Ectodermal cell (in vitro differentiated cells): ENCODE measurements at regions not wholly inside any gene's neighbourhood (a gene's known extent, or its start where the extent isn't known, plus 50 kb on each side); places are given as distances from the start of the nearest gene placed in this dataset.

ENCODE experiments used
- H3K27ac ChIP-seq: 2 replicates; pipeline ENCODE4 v1.7.0; 2013; ENCODE audit warnings: mild to moderate bottlenecking, low read depth, low read length; ENCODE audit not compliant: insufficient read depth, poor library complexity, severe bottlenecking
- H3K27me3 ChIP-seq: 2 replicates; pipeline ENCODE4 v1.7.0; 2013; ENCODE audit warnings: mild to moderate bottlenecking, low read length; ENCODE audit not compliant: insufficient read depth, control insufficient read depth, poor library complexity, severe bottlenecking
- H3K36me3 ChIP-seq: one replicate; pipeline ENCODE4 v1.7.0; 2013; ENCODE audit warnings: low read length; ENCODE audit not compliant: control insufficient read depth, insufficient read depth
- H3K4me1 ChIP-seq: one replicate; pipeline ENCODE4 v1.7.0; 2013; ENCODE audit warnings: low read length; ENCODE audit not compliant: control insufficient read depth, insufficient read depth
- H3K4me3 ChIP-seq: 2 replicates; pipeline ENCODE4 v1.7.0; 2013; ENCODE audit warnings: low read depth, low read length, control low read depth; ENCODE audit not compliant: insufficient read depth
- H3K9me3 ChIP-seq: 2 replicates; pipeline ENCODE4 v1.7.0; 2013; ENCODE audit warnings: mild to moderate bottlenecking, low read length, moderate library complexity; ENCODE audit not compliant: control insufficient read depth
- WGBS, 2 experiments: methylation state at CpG; one replicate each; pipeline ENCODE4 v1.1.7; 2013; ENCODE audit warnings: missing lambda C conversion rate in 2 of 2; 5-methylcytosine and 5-hydroxymethylcytosine counted together

DNA sequence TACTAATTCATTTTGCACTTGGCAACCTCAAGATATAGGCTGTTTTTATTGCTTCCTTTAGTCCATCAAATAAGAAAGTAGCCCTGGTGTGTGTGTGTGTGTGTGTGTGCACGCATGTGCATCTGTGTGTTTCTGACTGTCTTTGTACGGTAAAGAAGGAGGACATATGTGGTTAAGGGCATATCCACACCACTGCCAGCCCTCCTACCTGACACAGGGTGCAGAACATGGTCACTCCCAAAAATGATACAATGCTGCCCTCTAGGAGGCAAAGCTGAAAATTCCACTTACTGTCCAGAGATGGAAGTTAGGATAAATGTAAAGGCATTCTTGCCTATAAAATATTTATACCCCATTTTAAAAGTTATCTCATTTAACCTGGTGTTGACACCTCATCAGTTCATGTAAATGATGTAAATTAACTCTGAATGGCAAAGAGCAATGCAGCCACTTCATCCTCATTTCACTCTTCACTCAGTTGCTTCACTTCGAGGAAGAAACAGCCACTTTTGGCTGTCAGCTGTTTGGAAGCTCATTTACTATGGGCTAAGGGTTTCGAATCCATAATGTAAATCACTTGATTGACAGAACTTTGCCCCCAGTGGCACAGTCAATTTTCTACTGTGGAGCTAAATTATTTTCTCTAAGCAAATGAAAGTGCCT, 83.1 kb upstream of the MTNR1B start:
- Histone ChIP-seq H3K4me1 (no peaks in the 10 kb centered on the region), H3K9me3 (no peaks in the 10 kb centered on the region), H3K27ac (no peak overlapping the region), H3K4me3 (no peak overlapping the region), H3K27me3 (no peaks in the 10 kb centered on the region), H3K36me3 (no peaks in the 10 kb centered on the region)
- 36 to 46% methylated on average over 3 to 4 of the region's 4 CpGs for WGBS, 2 experiments

- Histone ChIP-seq H3K4me1 (no peaks in the 10 kb centered on the region), H3K4me3 (no peak overlapping the region), H3K9me3 (no peaks in the 10 kb centered on the region), H3K27me3 (no peaks in the 10 kb centered on the region), H3K27ac (no peak overlapping the region), H3K36me3 (no peaks in the 10 kb centered on the region)
- 79 to 88% methylated on average over 4 to 5 of the region's 5 CpGs for WGBS, 2 experiments
Observed at GRCh38 chr11:92888696-92889095, 80.8 kb upstream of the MTNR1B start.

GRCh38 chr11:92890846-92891245, 78.6 kb upstream of the MTNR1B start:
- H3K36me3 ChIP-seq = no peaks in the 10 kb centered on the region

GRCh38 chr11:92892802-92893684, 76.4 kb upstream of the MTNR1B start:
- Histone ChIP-seq H3K27me3 (no peaks in the 10 kb centered on the region), H3K9me3 (no peaks in the 10 kb centered on the region), H3K27ac (no peak overlapping the region), H3K4me1 (no peaks in the 10 kb centered on the region), H3K4me3 (no peak overlapping the region), H3K36me3 (no peaks in the 10 kb centered on the region)
- 89 to 95% methylated on average over 3 to 4 of the region's 4 CpGs for WGBS, 2 experiments

More at GRCh38 chr11:92890846-92891245, 78.6 kb upstream of the MTNR1B start:
- Histone ChIP-seq H3K9me3 (no peaks in the 10 kb centered on the region), H3K4me3 (no peak overlapping the region), H3K4me1 (no peaks in the 10 kb centered on the region), H3K27ac (no peak overlapping the region), H3K27me3 (no peaks in the 10 kb centered on the region)
- WGBS, 2 experiments = 95 to 98% methylated on average over 11 of the region's 11 CpGs

DNA sequence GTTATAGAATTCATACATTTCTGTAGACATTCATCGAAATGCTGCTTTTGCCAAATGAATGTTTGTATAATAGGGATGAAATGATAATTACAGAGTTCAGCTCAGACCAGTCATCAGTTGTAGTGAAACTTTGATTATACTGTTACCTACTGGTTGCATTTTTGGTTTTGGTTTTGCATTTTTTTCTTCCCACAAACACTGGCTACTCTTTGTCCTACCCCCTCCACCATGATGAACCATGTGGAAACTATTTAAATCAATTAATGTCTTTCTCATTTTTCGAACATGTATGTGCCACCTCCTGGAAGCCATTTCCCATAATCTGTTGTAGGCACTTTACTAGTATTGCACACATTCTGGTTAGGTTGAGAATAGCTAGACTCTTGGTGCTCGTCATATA, 75.3 kb upstream of the MTNR1B start:
- H3K27ac ChIP-seq = no peak overlapping the region
- H3K4me3 ChIP-seq = no peak overlapping the region
- H3K36me3 ChIP-seq = no peaks in the 10 kb centered on the region
- H3K9me3 ChIP-seq = no peaks in the 10 kb centered on the region
- no peaks in the 10 kb centered on the region for H3K4me1 ChIP-seq
- H3K27me3 ChIP-seq = no peaks in the 10 kb centered on the region
- WGBS, 2 experiments = 98 to 99% methylated on average over 3 of the region's 3 CpGs

DNA sequence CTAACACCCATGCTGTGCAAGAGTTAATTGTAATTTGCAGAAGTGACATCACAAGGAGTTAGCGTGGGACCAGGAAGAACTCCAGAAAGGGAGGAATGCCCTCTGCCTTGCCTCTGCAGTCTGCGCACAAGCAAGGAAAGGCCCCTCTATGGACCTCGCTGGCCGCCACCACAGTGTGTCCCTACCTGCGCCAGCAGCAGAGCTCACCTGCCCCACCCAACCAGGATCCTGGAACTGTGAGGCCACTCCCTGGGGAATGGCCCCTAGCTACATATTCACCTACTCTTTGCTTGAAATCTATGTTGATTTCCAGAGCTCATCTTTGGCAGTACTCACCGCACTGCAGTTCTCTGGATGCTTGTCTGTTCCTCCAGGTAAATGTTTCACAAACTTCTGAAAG, 72.0 kb upstream of the MTNR1B start:
- no peaks in the 10 kb centered on the region for H3K4me1 ChIP-seq
- no peaks in the 10 kb centered on the region for H3K36me3 ChIP-seq
- H3K9me3 ChIP-seq = no peaks in the 10 kb centered on the region
- H3K4me3 ChIP-seq = no peak overlapping the region
- no peak overlapping the region for H3K27ac ChIP-seq
- no peaks in the 10 kb centered on the region for H3K27me3 ChIP-seq
- WGBS, 2 experiments = 87 to 94% methylated on average over 6 of the region's 6 CpGs

DNA sequence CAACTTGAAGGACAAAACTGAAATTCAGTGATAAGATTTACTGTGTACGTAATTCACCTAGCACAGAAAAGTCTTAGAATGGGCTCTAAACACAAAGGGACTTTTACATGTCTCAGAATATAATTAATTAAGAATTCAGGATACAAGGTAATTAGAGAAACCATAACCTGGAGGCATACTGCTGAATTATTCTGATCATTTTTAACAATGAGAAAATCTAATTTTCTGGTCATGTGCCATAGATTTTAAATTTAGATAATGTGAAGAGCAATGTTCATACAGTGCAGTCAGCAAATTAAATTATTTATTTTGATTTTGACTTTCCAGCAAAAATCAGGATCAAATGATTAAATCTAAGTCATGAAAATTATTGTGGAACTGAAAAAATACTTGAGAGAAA, 67.0 kb upstream of the MTNR1B start:
- Histone ChIP-seq H3K27ac (no peak overlapping the region), H3K36me3 (no peaks in the 10 kb centered on the region), H3K4me1 (no peaks in the 10 kb centered on the region), H3K9me3 (no peaks in the 10 kb centered on the region), H3K4me3 (no peak overlapping the region), H3K27me3 (no peaks in the 10 kb centered on the region)
- WGBS, 2 experiments = 80 to 100% methylated on average over 1 of the region's 1 CpG

DNA sequence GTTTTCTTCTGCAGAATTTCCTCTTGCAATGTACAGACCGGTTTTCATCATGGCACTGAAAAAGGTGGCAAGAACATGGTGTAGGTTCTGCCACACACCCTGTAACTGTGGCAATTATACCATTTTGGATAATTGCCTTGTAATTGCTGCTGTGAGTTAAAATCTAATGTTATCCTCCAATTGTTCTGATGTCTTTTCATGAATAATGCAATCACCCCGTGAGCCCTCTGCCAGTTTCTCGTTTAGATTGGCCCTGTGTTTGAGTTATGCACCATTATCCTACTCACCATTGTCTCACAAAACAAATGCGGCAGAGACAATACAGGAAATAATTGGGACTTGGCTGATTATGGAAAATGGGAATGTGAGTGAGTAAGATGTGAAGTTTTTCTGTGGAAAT, 61.8 kb upstream of the MTNR1B start:
- no peak overlapping the region for H3K27ac ChIP-seq
- no peak overlapping the region for H3K4me3 ChIP-seq
- no peaks in the 10 kb centered on the region for H3K27me3 ChIP-seq
- no peaks in the 10 kb centered on the region for H3K4me1 ChIP-seq
- H3K36me3 ChIP-seq = no peaks in the 10 kb centered on the region
- WGBS, 2 experiments = 74 to 92% methylated on average over 3 to 4 of the region's 4 CpGs
- no peaks in the 10 kb centered on the region for H3K9me3 ChIP-seq

DNA sequence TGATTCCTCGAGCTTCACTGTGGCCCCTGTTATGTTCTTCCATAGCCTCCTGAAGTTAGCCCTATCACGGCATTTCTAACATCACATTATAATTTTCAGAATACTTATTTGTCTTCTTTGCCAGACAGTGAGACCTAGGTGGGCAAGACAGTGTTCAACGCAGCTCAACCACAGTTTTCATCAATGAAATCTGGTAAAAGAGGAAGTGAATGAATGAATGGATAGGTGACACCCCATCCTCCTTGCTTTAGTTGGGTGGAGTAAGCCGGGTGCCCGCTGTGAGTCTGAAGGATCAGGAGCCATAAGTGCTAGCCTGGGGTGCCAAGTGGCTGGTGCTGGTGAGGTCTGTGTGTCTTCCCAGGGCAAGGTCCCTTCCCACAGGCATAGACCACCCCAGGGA, 60.2 kb upstream of the MTNR1B start:
- Histone ChIP-seq H3K27ac (no peak overlapping the region), H3K36me3 (no peaks in the 10 kb centered on the region), H3K4me1 (no peaks in the 10 kb centered on the region), H3K9me3 (no peaks in the 10 kb centered on the region), H3K4me3 (no peak overlapping the region), H3K27me3 (no peaks in the 10 kb centered on the region)
- 95 to 96% methylated on average over 5 of the region's 5 CpGs for WGBS, 2 experiments

DNA sequence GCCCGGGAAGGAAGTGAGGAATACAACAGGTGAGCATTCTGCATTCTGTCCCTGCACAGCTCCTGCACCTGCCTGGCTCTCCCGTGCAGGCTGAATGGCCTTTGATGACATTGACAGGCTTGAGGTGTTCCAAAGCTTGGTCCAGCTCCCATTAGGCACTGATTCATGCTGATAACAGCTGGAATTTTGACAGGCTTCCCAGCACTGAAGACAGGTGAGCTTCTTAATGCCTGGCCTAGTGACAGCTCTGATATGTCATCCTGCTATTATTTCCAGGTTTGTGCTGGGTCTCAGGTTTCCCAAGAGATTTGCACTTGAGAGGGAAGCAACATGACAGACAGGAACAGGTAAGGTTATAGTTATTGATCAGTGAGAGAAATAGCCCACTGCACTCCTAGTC, 58.0 kb upstream of the MTNR1B start:
- 84 to 91% methylated on average over 2 of the region's 2 CpGs for WGBS, 2 experiments
- H3K27ac ChIP-seq = no peak overlapping the region
- no peaks in the 10 kb centered on the region for H3K9me3 ChIP-seq
- H3K4me1 ChIP-seq = no peaks in the 10 kb centered on the region
- H3K27me3 ChIP-seq = no peaks in the 10 kb centered on the region
- H3K4me3 ChIP-seq = no peak overlapping the region
- no peaks in the 10 kb centered on the region for H3K36me3 ChIP-seq
